ENCODE measurements at regions not wholly inside any gene's neighbourhood (a gene's known extent, or its start where the extent isn't known, plus 50 kb on each side); places are given as distances from the start of the nearest gene placed in this dataset.

DNA sequence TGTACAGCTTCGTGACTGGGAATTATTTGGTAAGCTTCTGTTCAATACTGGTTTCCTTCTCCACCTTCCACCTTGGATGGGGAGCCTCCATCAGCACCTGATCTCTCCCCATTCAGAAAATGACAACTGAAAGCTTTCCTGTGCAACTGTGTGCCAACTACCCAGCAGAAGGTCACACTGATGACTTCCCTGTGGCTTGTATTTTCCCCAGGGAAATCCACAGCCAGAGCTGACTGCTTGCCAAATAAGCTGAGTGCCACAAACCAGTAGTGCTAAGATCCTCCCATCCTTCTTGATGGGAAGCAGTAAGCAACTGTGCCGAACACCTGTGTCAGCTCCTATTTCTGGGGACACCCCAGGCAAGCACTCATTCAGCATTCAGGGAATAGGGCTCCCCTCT lies 257.2 kb upstream of the SOX5 start:
- Mint-ChIP-seq H3K9me3 (ENCODE audit: insufficient read depth) (no peaks in the 10 kb centered on the region), H3K4me1 (ENCODE audit: low read depth) (no peaks in the 10 kb centered on the region), H3K27ac (no peak overlapping the region), H3K27me3 (ENCODE audit: low read depth) (no peaks in the 10 kb centered on the region), H3K36me3 (ENCODE audit: low read depth) (no peaks in the 10 kb centered on the region), H3K4me3 (no peak overlapping the region)
- ChIA-PET CTCF (interaction anchor here (1.8 kb wide), 1 partner anchor 7 kb away, joined by 4 read pairs; no protein-coding TSS in a partner anchor), POLR2A (no interaction called here)
- ATAC-seq: no peak
- no peak for DNase-seq

GRCh38 chr12:24201258-24201970 lies 251.9 kb upstream of the SOX5 start:
- ChIA-PET CTCF (no interaction called here), POLR2A (no interaction called here)
- H3K9me3 Mint-ChIP-seq (ENCODE audit: insufficient read depth): no peaks in the 10 kb centered on the region
- no peak overlapping the region for H3K4me3 Mint-ChIP-seq
- no peaks in the 10 kb centered on the region for H3K27me3 Mint-ChIP-seq (ENCODE audit: low read depth)
- no peaks in the 10 kb centered on the region for H3K36me3 Mint-ChIP-seq (ENCODE audit: low read depth)
- DNase-seq (no peak), ATAC-seq (no peak)
- H3K27ac Mint-ChIP-seq: no peak overlapping the region
- no peaks in the 10 kb centered on the region for H3K4me1 Mint-ChIP-seq (ENCODE audit: low read depth)

DNA sequence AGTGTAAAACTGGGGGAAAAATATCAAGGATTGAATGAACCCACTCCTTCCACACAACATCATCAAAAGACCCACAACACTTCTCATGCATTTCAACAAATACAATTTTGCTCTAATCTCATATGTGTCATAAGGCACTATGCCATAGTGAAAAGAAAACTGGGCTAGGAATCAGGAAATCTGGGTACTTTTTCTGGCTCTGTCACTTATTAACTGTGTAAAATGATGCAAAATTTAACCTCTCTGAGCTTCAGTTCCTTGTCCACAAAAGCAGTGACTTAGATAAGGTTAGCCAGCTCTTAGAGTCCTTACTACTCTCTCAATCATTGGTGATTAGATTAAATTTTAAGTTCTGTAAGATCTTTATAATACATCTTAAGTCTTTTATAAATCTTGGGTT lies 250.5 kb upstream of the SOX5 start:
- H3K27me3 Mint-ChIP-seq (ENCODE audit: low read depth): no peaks in the 10 kb centered on the region
- H3K4me1 Mint-ChIP-seq (ENCODE audit: low read depth): no peaks in the 10 kb centered on the region
- no peak overlapping the region for H3K4me3 Mint-ChIP-seq
- H3K27ac Mint-ChIP-seq: no peak overlapping the region
- H3K9me3 Mint-ChIP-seq (ENCODE audit: insufficient read depth): no peaks in the 10 kb centered on the region
- POLR2A ChIA-PET: no interaction called here
- no peak for ATAC-seq
- DNase-seq: no peak
- no peaks in the 10 kb centered on the region for H3K36me3 Mint-ChIP-seq (ENCODE audit: low read depth)
- CTCF ChIA-PET: no interaction called here

DNA sequence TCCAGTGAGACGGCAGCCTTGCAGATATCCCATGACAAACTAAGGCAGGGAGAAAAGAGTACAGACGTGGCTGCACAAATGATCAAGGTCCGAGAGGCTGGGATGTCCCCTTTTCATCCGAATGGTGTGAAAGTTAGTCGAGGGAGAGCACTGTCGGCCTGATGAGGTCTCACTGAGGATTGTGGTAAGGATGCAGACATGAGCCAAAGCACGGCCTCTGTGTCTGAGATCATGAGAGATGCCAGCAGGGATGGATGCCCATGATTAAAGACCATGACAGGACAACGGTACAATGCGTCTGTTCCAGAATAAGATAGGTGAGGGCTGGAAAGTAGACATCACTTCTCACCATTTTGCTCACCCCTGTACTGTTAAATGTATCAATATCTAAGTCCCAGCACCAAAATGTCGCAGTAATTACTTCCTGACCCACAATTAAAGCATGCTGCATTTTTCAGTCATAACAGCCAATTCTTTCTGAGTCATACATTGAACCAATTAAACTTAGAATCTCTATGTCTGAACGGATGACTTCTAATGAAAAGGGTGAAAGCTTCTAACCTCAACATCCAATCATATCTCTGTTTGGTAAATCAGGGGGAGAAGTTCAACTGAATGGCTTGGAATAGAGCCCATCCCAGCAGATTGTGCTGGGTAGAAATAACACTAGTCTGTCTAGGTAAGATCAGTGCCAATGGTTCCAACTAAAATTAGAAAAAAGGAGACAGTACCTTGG lies 249.6 kb upstream of the SOX5 start:
- H3K36me3 Mint-ChIP-seq (ENCODE audit: low read depth): no peaks in the 10 kb centered on the region
- ATAC-seq (no peak), DNase-seq (no peak)
- no peak overlapping the region for H3K27ac Mint-ChIP-seq
- H3K9me3 Mint-ChIP-seq (ENCODE audit: insufficient read depth): no peaks in the 10 kb centered on the region
- no peak overlapping the region for H3K4me3 Mint-ChIP-seq
- ChIA-PET CTCF (no interaction called here), POLR2A (no interaction called here)
- H3K4me1 Mint-ChIP-seq (ENCODE audit: low read depth): no peaks in the 10 kb centered on the region
- no peaks in the 10 kb centered on the region for H3K27me3 Mint-ChIP-seq (ENCODE audit: low read depth)

DNA sequence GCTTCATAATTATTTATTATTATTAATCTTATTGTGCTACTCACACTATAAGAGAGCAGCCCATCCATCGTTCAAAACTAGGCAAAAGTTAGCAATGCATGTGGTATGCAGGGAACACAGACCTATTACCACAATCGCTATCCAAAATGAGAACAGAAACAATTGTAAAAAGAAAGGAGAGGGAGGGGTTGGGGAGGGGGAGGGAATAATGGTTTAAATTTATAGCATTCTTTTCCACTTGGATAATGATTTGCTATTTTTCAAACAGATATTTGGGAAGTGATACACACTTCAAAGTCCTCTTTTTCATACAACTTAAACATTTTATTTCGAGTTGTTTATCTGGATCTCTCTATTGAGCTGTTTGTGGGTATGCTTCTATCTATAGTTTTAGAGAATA lies 248.6 kb upstream of the SOX5 start:
- no peak overlapping the region for H3K4me3 Mint-ChIP-seq
- no peaks in the 10 kb centered on the region for H3K27me3 Mint-ChIP-seq (ENCODE audit: low read depth)
- POLR2A ChIA-PET: no interaction called here
- no peaks in the 10 kb centered on the region for H3K36me3 Mint-ChIP-seq (ENCODE audit: low read depth)
- H3K4me1 Mint-ChIP-seq (ENCODE audit: low read depth): no peaks in the 10 kb centered on the region
- ATAC-seq: no peak
- CTCF ChIA-PET: no interaction called here
- no peak overlapping the region for H3K27ac Mint-ChIP-seq
- no peaks in the 10 kb centered on the region for H3K9me3 Mint-ChIP-seq (ENCODE audit: insufficient read depth)
- DNase-seq: no peak

DNA sequence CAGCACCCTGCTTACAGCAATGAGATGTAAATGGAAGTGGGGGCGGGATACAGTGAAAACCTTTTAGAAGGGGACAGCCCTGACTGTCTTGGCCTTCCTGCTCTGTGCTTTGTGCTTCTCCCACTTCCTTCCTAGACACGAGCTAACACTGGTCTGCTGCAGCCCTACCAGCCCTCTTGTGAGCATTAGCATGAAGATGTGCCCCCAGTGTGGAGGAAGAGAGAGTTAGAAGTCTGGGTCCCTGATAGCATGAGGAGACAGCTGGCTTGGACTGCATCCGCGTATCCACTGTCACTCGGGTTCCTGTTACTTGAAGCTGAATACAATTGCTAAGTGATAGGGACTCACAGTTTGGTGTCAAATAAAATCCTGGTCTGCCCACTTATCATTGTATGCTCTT lies 248.1 kb upstream of the SOX5 start:
- ChIA-PET CTCF (no interaction called here), POLR2A (no interaction called here)
- no peak overlapping the region for H3K4me3 Mint-ChIP-seq
- no peaks in the 10 kb centered on the region for H3K4me1 Mint-ChIP-seq (ENCODE audit: low read depth)
- H3K9me3 Mint-ChIP-seq (ENCODE audit: insufficient read depth): no peaks in the 10 kb centered on the region
- DNase-seq: no peak
- H3K36me3 Mint-ChIP-seq (ENCODE audit: low read depth): no peaks in the 10 kb centered on the region
- ATAC-seq: no peak
- H3K27ac Mint-ChIP-seq: no peak overlapping the region
- no peaks in the 10 kb centered on the region for H3K27me3 Mint-ChIP-seq (ENCODE audit: low read depth)

GRCh38 chr12:24195063-24195462 lies 245.6 kb upstream of the SOX5 start:
- no peaks in the 10 kb centered on the region for H3K4me1 Mint-ChIP-seq (ENCODE audit: low read depth)
- H3K27ac Mint-ChIP-seq: no peak overlapping the region
- no peak for DNase-seq
- H3K4me3 Mint-ChIP-seq: no peak overlapping the region
- no peaks in the 10 kb centered on the region for H3K36me3 Mint-ChIP-seq (ENCODE audit: low read depth)
- no peaks in the 10 kb centered on the region for H3K9me3 Mint-ChIP-seq (ENCODE audit: insufficient read depth)
- ChIA-PET CTCF (no interaction called here), POLR2A (no interaction called here)
- no peaks in the 10 kb centered on the region for H3K27me3 Mint-ChIP-seq (ENCODE audit: low read depth)
- ATAC-seq: no peak

DNA sequence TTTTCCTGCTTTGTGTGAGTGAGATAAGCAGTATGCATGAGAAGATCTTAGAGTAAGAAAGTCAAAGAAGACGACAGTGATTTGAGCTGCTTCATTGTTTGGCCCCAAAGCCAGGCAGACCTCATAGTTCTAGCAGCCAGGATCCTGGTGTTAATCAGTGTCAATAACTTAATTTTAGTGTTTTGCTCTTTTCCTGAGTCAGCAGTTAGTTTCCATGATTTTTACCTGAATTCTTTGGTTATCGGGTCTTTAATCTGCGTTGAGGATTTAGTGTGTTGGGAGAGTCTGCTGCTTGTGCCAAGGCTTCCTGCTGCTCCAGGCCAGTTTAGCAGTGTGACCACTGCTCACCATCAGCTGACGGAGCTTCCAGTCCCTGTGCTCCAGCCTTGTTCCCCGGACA lies 241.6 kb upstream of the SOX5 start:
- ATAC-seq: no peak
- ChIA-PET CTCF (no interaction called here), POLR2A (no interaction called here)
- Mint-ChIP-seq H3K27me3 (ENCODE audit: low read depth) (no peaks in the 10 kb centered on the region), H3K27ac (no peak overlapping the region), H3K9me3 (ENCODE audit: insufficient read depth) (no peaks in the 10 kb centered on the region), H3K36me3 (ENCODE audit: low read depth) (no peaks in the 10 kb centered on the region), H3K4me3 (no peak overlapping the region), H3K4me1 (ENCODE audit: low read depth) (no peaks in the 10 kb centered on the region)
- DNase-seq: no peak

DNA sequence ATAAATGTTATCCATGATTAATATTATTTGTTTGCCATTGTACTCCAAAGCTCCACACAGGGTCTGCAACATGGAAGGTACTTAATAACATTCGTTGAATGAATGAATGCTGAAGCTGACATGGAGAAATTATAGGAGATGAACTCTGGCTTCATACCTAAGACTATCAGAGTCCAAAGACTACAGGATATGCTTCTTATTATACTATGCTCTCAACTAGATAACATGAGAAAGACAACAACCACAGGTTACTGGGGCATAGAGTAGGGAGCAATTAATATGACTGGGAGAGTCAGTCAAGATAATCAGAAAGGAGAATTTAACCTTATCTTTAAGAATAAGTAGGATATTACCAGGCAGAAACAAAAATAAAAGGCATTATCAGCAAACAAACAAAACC lies 236.3 kb upstream of the SOX5 start:
- Mint-ChIP-seq H3K27ac (no peak overlapping the region), H3K36me3 (ENCODE audit: low read depth) (no peaks in the 10 kb centered on the region), H3K4me3 (no peak overlapping the region), H3K27me3 (ENCODE audit: low read depth) (no peaks in the 10 kb centered on the region), H3K9me3 (ENCODE audit: insufficient read depth) (no peaks in the 10 kb centered on the region), H3K4me1 (ENCODE audit: low read depth) (no peaks in the 10 kb centered on the region)
- ATAC-seq: no peak
- ChIA-PET CTCF (no interaction called here), POLR2A (no interaction called here)
- no peak for DNase-seq

- no peak for ATAC-seq
- CTCF ChIA-PET: no interaction called here
Observed at GRCh38 chr12:24177889-24178288, 228.4 kb upstream of the SOX5 start.

DNA sequence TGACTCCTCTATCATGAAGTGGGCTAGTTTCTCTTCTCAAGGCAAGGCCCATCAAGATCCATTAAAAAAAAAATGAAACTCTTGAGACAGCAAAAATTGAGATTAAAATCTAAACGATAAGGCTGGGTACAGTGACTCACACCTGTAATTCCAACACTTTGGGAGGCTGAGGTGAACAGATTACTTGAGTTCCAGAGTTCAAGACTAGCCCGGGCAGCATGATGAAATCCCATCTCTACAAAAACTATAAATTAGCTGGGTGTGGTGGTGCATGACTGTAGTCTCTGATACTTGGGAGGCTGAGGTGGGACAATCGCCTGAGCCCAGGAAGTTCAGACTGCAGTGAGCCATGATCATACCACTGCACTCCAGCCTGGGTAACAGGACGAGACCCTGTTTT lies 226.5 kb upstream of the SOX5 start:
- H3K36me3 Mint-ChIP-seq (ENCODE audit: low read depth): no peaks in the 10 kb centered on the region
- no peak overlapping the region for H3K27ac Mint-ChIP-seq
- H3K27me3 Mint-ChIP-seq (ENCODE audit: low read depth): no peaks in the 10 kb centered on the region
- no peak for ATAC-seq
- H3K4me3 Mint-ChIP-seq: no peak overlapping the region
- no peaks in the 10 kb centered on the region for H3K4me1 Mint-ChIP-seq (ENCODE audit: low read depth)
- DNase-seq: no peak
- ChIA-PET POLR2A (no interaction called here), CTCF (no interaction called here)
- H3K9me3 Mint-ChIP-seq (ENCODE audit: insufficient read depth): no peaks in the 10 kb centered on the region

More at GRCh38 chr12:24177889-24178288, 228.4 kb upstream of the SOX5 start:
- H3K4me1 Mint-ChIP-seq (ENCODE audit: low read depth): no peaks in the 10 kb centered on the region
- H3K27me3 Mint-ChIP-seq (ENCODE audit: low read depth): no peaks in the 10 kb centered on the region
- POLR2A ChIA-PET: no interaction called here
- H3K27ac Mint-ChIP-seq: no peak overlapping the region
- H3K4me3 Mint-ChIP-seq: no peak overlapping the region
- no peaks in the 10 kb centered on the region for H3K36me3 Mint-ChIP-seq (ENCODE audit: low read depth)
- no peak for DNase-seq
- H3K9me3 Mint-ChIP-seq (ENCODE audit: insufficient read depth): no peaks in the 10 kb centered on the region

- ChIA-PET POLR2A (no interaction called here), CTCF (no interaction called here)
- DNase-seq: no peak
- no peaks in the 10 kb centered on the region for H3K36me3 Mint-ChIP-seq (ENCODE audit: low read depth)
- no peaks in the 10 kb centered on the region for H3K9me3 Mint-ChIP-seq (ENCODE audit: insufficient read depth)
- no peaks in the 10 kb centered on the region for H3K27me3 Mint-ChIP-seq (ENCODE audit: low read depth)
- no peak for ATAC-seq
- H3K27ac Mint-ChIP-seq: no peak overlapping the region
- no peaks in the 10 kb centered on the region for H3K4me1 Mint-ChIP-seq (ENCODE audit: low read depth)
- no peak overlapping the region for H3K4me3 Mint-ChIP-seq
Observed at GRCh38 chr12:24175284-24175683, 225.8 kb upstream of the SOX5 start.

GRCh38 chr12:24173067-24173466 lies 223.6 kb upstream of the SOX5 start:
- ChIA-PET CTCF (no interaction called here), POLR2A (no interaction called here)
- Mint-ChIP-seq H3K27me3 (ENCODE audit: low read depth) (no peaks in the 10 kb centered on the region), H3K36me3 (ENCODE audit: low read depth) (no peaks in the 10 kb centered on the region), H3K9me3 (ENCODE audit: insufficient read depth) (no peaks in the 10 kb centered on the region), H3K4me1 (ENCODE audit: low read depth) (no peaks in the 10 kb centered on the region), H3K4me3 (no peak overlapping the region), H3K27ac (no peak overlapping the region)
- ATAC-seq (no peak), DNase-seq (no peak)
